GM19238 (cell line): ENCODE measurements at regions not wholly inside any gene's neighbourhood (a gene's known extent, or its start where the extent isn't known, plus 50 kb on each side); places are given as distances from the start of the nearest gene placed in this dataset.

ENCODE experiments used
- DNase-seq: peaks from one replicate; pipeline ENCODE4 v3.0.0; 2011; ENCODE audit warnings: low spot score; ENCODE audit not compliant: insufficient read length

DNA sequence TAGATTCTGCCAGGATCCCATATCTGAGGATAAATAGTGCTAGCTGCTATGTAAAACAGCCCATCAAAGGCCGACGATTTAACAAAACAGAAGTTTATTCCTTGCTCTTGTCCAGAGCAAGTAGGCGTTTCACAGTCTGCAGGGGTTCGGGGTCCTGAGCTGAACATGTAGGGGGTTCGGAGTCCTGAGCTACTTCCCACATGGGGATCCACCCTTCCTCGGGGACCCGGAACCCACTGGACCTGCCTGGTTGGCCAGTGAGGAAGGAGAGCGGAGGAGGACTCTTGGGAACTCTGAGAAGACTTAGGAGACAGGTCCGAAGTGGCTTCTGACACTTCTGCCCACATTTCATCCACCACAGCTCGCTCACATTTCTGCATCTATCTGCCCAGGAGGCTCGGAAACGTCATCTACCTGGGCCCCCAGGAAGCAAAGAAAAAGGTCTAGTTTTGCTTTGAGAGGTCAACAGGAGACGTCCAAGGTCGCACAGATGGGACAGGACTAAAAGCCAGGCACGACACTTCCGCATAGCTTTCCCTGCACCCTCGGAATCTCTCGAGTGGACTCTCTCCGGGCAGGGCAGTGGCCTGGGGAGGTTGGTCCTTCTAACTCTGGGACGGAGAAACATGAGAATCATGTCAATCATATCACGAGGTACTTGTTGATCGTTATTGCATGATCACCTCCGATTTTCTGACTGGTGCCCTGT is 86.4 kb downstream of the MICALL2 start:
- no peak for DNase-seq

DNA sequence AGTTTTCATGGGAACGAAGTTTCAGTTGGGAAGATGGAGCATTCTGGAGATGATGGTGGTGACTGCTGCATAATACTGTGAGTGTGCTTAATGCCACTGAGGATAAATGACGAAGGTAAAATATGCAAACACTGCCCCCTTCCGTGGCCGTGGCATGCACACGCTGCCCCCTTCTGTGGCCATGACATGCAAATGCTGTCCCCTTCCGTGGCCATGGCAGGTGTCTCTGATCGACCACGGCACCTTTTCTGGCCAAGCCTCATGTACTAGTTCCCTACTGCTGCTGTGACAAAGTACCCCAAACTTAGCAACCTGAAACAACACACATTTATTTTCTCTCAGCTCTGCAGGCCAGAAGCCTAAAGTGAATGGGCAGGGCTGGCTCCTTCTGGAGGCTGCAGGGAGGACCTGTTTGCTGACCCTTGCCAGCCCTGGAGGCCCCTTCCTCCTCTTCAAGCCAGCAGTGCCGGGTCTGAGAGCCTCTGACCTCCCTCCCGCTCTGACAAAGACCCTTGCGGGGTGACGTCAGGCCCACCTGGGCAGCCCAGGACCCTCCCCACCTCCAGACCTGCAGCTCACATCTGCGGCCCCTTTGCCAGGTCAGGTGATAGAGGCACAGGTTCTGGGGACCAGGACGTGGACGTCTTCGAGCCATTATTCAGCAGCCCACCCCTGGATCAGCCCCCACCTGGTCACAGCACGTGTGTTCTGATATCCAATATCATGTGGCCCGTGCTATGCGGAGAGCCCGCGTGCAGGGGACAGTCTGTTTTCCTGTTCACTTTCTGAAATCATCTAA is 82.0 kb downstream of the MICALL2 start:
- DNase-seq = no peak

DNA sequence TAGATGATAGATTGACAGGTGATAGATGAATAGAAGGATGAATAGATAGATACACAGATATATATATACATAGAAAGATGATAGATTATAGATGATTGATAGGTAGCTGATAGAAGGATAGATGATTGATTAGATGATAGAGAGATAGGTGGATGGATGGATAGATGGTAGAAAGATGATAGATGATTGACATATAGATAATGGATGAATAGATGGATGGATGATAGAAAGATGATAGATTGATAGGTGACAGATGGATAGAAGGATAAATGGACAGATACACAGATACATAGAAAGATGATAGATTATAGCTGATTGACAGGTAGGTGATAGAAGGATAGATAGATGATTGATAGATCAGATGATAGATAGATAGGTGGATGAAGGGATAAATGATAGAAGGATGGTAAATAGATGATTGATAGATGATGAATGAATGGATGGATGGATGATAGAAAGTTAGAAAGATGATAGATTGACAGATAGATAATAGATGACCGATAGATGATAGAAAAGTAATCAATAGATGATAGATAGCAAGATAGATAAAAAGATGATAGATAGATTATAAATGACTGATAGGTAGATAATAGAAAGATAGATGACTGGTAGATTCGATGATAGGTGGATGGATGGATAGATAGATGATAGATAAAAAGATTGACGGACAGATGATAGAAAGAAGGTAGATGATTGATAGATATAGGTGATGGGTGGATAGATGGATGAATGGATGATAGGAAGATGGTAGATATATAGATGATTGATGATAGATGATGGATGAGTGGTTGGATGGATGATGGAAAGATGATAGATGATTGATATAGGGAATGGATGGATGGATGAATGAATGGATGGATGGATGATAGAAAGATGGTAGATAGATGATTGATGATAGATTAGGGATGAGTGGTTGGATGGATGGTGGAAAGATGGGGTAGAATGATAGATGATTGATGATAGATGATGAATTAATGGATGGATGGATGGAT is 80.4 kb downstream of the MICALL2 start:
- no peak for DNase-seq

DNA sequence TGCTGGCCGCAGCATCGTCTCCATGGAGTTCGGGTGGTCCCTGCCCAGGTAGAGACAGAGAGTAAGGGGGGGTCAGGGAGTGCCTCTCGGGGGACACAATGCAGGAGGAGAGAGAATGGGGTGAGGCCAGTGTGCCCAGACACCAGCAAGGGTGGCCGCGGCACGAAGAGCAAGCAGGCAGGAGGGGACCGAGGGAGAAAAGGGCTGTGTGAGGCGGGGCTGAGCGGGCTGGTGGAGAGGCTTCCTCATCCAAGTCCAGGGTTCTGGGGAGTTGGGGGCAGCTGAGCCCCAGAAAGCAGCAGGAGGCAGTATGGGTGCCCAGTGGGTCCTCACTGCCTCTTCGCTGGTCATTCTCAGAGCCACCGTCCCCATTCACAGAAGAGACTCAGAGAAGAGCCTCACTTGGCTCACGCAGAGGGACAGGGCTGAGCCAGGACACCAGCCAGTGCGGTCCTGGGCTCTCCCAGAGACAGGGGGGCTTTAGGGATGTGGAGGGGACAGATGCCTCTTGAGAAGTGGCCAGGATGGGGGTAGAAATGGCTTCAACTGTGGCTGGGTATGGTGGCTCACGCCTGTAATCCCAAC is 78.9 kb downstream of the MICALL2 start:
- DNase-seq = no peak

DNA sequence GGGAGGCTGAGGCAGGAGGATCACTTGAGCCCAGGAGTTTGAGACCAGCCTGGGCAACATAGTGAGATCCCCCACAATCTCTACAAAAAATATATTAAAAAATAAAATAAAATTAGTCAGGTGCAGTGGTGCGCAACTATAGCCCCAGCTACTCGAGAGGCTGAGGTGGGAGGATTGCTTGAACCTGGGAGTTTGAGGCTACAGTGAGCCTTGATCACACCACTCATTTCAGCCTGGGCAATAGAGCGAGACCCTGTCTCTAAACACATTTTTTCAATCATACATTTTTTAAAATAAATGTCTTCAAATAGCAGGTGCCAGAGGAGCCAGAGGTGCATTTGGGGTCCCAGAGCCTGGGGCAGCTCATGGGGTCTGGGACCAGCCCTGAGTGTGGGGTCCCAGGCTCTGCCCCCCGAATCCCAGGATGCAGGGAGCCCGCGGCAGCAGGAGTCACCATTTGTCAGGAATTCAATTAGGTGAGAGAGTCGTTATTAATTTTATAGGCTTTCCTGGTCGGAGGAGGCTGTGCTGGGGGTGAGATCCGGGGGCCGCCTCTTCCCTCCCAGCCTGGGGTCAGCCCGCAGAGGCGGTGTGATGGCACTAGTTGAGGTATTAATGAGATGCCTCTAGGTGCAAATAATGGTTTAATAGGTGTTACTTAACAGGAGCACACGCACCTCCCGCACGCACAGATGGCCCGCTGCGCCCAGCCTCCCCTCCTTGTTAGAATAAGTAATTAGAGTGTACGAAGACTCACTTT is 78.3 kb downstream of the MICALL2 start:
- no peak for DNase-seq

DNA sequence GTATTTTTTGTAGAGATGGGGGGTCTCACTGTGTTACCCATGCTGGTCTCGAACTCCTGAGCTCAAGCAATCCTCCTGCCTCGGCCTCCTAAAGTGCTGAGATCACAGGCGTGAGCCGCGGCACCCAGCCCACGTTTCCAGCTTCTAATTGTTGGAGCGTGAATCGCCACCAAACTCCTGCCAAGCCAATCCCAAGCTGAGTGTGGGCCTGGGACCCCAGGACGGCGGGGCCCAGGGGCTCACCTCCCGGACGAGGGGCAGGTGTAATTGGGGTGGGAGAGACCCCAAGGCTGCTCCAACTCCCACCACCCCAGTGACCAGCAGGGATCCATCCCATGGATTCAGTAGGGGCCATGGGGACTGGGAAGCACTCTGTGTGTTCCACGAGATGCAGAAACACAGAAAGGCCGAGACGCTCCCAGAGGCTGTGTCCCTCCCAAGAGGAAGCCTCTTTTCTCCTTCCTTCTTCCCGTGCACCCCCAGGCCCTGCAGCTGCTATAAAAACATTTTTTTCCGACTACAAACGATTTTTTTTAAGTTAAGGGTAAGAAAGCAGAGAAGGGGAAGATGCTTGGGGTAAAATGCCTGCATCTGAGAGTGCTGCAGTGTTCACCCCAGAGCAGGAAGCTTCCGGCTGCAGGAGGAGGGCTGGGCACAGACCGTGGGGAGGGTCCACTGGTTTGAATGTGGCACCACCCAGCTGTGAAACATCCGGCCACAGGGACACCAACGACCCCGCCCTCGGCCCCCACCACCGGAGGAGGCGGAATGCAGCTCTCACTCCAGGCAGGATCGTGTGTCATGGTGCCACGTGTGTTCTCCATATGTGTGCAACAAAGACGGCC is 76.5 kb downstream of the MICALL2 start:
- DNase-seq = no peak

DNA sequence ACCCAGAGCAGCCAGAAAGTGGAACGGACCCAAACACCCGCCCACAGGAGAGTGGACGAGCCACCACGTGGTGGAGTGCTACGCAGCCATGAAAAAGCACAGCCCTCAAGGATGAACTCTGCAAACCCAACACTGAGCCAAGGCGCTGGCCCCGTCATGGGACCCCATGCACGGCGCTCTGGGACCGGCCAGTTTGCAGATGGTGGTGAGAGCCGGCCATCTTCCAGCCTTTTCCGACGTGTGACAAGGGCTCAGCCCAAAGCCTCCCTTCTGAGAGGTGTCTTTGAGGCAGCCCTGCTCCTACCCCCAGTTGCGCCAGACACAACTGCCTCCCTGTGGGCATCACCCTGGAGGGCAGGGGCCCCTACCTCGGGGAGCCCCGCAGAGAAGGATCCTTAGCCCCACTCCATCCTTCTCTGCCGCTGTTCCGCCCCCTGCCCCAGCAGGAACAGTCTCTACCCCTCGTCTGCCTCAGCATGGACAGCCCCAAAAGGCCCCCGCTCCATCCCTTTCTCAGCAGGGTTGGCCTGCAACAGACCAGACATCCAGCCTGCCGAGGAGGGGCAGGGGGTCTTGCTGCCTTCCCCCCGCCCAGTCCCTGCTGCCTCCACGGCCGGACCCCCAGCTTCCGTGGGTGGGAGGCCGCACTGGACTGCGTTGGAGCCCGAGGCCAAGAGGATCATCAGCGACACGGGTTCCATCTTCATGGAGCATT is 75.7 kb downstream of the MICALL2 start:
- DNase-seq = no peak

DNA sequence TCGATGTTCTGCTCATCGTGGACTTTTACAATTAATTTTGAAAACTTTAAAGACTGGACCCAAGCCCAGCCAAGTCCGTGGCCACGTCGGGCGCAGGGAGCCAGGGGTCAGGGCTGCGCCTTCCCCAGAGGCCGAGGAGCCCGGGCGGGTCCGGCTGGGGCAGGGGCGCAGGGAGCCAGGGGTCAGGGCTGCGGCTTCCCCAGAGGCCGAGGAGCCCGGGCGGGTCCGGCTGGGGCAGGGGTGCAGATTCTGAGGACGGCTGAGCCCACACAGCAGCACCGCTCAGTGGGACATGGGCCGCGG is 75.2 kb downstream of the MICALL2 start:
- no peak for DNase-seq
